ENCODE measurements at regions not wholly inside any gene's neighbourhood (a gene's known extent, or its start where the extent isn't known, plus 50 kb on each side); places are given as distances from the start of the nearest gene placed in this dataset.

GRCh38 chr13:56561327-56561726 lies 579.4 kb upstream of the PRR20A start (continued):
- TF ChIP-seq YY1 (IDR thresholded peaks at IDR 0.05; ENCODE audit: low read depth, low read length) (no peak), ASH2L (IDR thresholded peaks at IDR 0.05; ENCODE audit: low read length) (no peak), RAD21 (IDR thresholded peaks at IDR 0.05 in 1 of 2, conservative IDR thresholded peaks at IDR 0.05 in 1 of 2; ENCODE audit: low read depth in 2 of 2, low read length in 2 of 2) (peak; percentile 48 to 54)
- TF ChIP-seq, protein P1, sequence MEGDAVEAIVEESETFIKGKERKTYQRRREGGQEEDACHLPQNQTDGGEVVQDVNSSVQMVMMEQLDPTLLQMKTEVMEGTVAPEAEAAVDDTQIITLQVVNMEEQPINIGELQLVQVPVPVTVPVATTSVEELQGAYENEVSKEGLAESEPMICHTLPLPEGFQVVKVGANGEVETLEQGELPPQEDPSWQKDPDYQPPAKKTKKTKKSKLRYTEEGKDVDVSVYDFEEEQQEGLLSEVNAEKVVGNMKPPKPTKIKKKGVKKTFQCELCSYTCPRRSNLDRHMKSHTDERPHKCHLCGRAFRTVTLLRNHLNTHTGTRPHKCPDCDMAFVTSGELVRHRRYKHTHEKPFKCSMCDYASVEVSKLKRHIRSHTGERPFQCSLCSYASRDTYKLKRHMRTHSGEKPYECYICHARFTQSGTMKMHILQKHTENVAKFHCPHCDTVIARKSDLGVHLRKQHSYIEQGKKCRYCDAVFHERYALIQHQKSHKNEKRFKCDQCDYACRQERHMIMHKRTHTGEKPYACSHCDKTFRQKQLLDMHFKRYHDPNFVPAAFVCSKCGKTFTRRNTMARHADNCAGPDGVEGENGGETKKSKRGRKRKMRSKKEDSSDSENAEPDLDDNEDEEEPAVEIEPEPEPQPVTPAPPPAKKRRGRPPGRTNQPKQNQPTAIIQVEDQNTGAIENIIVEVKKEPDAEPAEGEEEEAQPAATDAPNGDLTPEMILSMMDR (IDR thresholded peaks at IDR 0.05; ENCODE audit: control extremely low read depth in 1 of 3, insufficient read depth in 1 of 3, low read depth in 1 of 3, low read length in 3 of 3): peak in 2 of 3 experiments; percentile 3 to 27; a peak in 1 of 4 replicates

All from H1 (cell line).